HG02588 (cell line): ENCODE measurements at regions not wholly inside any gene's neighbourhood (a gene's known extent, or its start where the extent isn't known, plus 50 kb on each side); places are given as distances from the start of the nearest gene placed in this dataset.
"Not testable (repeated sequence)": the region's sequence is repeated elsewhere in the genome, so short reads cannot be mapped to it uniquely, and the experiment has no call there.

Experiments used
- ATAC-seq: cut with Tn5 transposase; IDR thresholded peaks from one replicate; pipeline ENCODE4 v1.9.1; 2021; ENCODE audit warnings: mild to moderate bottlenecking, moderate library complexity; ENCODE audit not compliant: unreplicated experiment

GRCh38 chr6:37580176-37580955 is 80.7 kb upstream of the CCDC167 start:
- no peak for ATAC-seq

GRCh38 chr6:37579444-37580067 is 79.9 kb upstream of the CCDC167 start:
- ATAC-seq, result no peak

- no peak for ATAC-seq
These were observed 78.4 kb upstream of the CCDC167 start for GRCh38 chr6:37578104-37578503.

- no peak for ATAC-seq
These were observed 76.6 kb upstream of the CCDC167 start for GRCh38 chr6:37576336-37576737.

- ATAC-seq, result no peak
These were observed 75.5 kb upstream of the CCDC167 start for GRCh38 chr6:37575221-37575620.

- no peak for ATAC-seq
These were observed 72.6 kb upstream of the CCDC167 start for GRCh38 chr6:37572334-37572733.

- no peak for ATAC-seq
These were observed 70.9 kb upstream of the CCDC167 start for GRCh38 chr6:37570482-37571133.

- ATAC-seq, result no peak
These were observed 70.2 kb upstream of the CCDC167 start for GRCh38 chr6:37569743-37570481.

- no peak for ATAC-seq
These were observed 69.6 kb upstream of the CCDC167 start for GRCh38 chr6:37569317-37569716.

- ATAC-seq, result no peak
These were observed 67.3 kb upstream of the CCDC167 start for GRCh38 chr6:37566950-37567349.

- ATAC-seq, result peak; percentile 48
These were observed 66.6 kb upstream of the CCDC167 start for GRCh38 chr6:37566111-37566949.

GRCh38 chr6:37565267-37566110 is 65.8 kb upstream of the CCDC167 start:
- no peak for ATAC-seq

GRCh38 chr6:37562926-37563288 is 63.2 kb upstream of the CCDC167 start:
- ATAC-seq, result not testable (repeated sequence)

GRCh38 chr6:37561361-37561760 is 61.7 kb upstream of the CCDC167 start:
- no peak for ATAC-seq

- no peak for ATAC-seq
These were observed 61.0 kb upstream of the CCDC167 start for GRCh38 chr6:37560737-37561103.

- ATAC-seq, result no peak
These were observed 59.8 kb upstream of the CCDC167 start for GRCh38 chr6:37559501-37559900.

GRCh38 chr6:37559050-37559449 is 59.4 kb upstream of the CCDC167 start:
- ATAC-seq, result no peak

- ATAC-seq, result no peak
These were observed 59.0 kb upstream of the CCDC167 start for GRCh38 chr6:37558646-37559045.

- no peak for ATAC-seq
These were observed 58.5 kb upstream of the CCDC167 start for GRCh38 chr6:37558168-37558567.

GRCh38 chr6:37557645-37558114 is 58.0 kb upstream of the CCDC167 start:
- ATAC-seq, result no peak
